ENCODE measurements at regions not wholly inside any gene's neighbourhood (a gene's known extent, or its start where the extent isn't known, plus 50 kb on each side); places are given as distances from the start of the nearest gene placed in this dataset.
"Not testable (repeated sequence)": the region's sequence is repeated elsewhere in the genome, so short reads cannot be mapped to it uniquely, and the experiment has no call there.

DNA sequence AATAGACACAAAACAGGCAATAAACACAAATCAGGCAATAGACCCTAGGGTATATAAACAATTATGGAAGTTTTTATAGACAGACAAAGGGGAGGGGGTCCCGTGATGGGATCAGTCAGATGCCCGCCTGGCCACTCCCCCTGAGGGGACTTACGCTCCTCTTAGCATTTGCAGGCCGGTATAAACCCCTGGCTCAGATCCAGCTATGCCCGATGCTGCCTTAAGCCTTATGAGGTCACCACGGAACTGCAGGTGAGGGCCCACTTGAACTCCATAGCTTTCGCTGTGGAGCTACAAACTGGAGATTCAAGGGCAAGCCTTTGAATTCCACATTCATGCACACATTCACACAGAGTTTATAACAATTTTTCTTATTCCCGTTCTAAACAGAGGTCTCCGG is 340.5 kb upstream of the USP9Y start:
- no peak for DNase-seq

DNA sequence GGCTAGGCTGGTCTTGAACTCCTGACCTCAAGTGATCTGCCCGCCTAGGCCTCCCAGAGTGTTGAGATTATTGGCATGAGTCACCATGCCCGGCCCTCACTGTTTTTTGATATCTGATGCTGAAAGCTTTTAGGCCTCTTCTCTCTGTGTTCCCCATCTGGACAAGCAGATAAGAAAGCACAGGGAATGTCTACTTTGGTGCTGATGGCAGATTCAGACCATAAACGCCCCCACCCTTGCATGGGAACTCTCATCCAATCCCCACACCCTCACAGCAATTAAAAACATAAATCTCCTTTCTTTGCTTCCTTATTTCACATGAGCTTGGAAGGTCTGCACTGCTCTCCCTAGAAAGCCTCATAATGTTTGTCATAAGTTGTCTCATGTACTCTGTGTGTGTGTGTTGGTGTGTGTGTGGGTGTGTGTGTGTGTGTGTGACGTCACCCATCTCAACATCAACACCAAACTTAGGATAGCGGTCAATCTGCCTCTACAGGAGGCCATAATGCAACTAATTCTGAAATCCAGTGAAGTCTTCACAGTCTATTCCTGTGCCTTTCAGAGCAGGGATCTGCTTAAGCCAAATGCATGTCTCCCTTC is 335.6 kb upstream of the USP9Y start:
- no peak for DNase-seq

DNA sequence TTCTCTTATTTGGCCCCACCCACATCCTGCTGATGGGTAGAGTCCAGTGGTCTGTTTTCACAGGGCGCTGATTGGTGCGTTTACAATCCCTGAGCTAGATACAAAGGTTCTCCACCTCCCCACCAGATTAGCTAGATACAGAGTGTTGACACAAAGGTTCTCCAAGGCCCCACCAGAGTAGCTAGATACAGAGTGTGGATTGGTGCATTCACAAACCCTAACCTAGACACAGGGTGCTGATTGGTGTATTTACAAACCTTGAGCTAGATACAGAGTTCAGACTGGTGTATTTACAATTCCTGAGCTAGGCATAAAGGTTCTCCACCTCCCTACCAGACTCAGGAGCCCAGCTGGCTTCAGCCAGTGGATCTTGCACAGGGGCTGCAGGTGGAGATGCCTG is 326.4 kb upstream of the USP9Y start:
- DNase-seq = not testable (repeated sequence)

DNA sequence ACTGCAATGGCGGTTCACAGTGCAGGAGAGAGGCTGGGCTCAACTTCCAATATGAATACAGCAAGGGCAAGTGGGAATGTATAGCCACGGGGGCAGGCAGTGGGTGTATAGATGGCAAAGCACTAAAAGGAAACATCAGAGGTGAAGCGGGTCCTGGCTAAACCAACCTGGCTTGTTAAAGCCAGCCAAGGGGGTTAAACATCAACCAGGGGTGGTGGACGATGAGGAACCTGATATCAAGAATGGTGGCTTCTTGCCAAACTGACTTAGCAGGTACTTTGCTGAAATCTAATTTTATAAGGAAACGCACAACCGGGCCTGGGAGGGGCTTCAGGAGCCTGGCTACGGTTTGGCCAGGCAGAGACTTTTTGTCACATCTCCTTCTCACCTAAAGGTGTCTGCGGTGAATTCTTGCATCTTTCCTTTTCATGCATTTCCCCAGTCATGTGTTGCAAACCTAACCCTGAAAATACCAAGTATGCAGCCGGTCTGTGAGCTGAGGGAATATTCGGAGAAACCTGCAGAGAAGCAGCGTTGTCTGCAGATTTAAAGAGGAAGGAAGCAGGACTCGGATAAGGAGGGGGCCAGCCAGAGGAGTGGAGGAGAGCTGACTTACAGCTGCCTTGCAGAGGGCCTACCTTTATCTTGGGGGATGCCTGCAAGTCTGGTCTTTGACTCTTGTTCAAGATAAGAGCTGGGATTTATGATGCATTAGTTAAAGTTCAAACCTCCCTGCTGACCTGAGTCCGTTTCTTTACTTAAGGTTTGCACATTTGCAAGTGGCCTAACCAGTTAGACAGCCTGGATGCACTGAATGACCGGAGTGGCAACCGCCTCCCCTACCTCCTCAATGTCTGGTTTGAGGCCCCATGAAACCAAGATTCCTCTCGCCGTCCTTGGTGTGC is 309.1 kb upstream of the USP9Y start:
- DNase-seq = not testable (repeated sequence)

DNA sequence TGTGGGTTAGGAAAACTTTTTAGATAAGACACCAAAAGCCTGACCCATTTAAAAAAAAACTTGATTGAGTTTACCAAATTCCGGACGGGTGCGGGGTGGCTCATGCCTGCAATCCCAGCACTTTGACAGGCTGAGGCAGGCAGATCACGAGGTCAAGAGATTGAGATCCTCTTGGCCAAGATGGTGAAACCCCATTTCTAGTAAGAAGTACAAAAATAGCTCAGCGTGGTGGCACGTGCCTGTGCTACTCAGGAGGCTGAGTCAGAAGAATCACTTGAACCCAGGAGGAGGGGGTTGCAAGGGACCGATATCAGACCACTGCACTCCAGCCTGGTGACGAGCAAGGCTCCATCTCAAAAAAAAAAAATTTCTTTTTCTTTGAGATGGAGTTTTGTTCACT is 307.8 kb upstream of the USP9Y start:
- DNase-seq = no peak

DNA sequence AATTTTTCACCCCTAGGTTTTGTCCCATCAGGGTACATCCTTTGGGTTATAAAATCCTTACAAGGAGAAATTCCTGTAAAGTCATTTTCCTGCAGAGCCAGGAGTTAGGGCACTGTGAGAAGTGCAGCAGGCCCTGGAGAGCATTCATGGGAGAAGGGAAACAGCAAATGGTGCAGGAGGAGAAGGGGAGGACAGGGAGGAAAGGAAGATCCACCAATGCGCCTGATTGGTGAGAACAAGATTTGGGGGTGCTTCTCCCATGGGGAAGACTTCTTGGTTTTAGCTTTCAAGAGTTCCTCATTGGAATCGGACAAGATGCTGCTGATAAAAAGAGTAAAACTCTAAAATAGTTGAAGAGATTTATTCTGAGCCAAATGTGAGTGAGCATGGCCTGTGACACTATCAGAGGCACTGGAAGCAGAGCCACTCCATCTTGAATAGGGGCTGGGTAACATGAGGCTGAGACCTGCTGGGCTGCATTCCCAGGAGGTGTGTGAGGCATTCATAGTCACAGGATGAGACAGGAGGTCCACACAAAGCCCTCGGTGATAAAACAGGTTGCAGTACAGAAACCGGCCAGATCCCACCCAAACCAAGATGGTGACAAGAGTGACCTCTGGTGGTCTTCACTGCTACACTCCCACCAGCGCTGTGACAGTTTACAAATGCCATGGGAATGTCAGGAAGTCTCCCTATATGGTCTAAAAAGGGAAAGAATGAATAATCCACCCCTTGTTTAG is 305.5 kb upstream of the USP9Y start:
- not testable (repeated sequence) for DNase-seq

DNA sequence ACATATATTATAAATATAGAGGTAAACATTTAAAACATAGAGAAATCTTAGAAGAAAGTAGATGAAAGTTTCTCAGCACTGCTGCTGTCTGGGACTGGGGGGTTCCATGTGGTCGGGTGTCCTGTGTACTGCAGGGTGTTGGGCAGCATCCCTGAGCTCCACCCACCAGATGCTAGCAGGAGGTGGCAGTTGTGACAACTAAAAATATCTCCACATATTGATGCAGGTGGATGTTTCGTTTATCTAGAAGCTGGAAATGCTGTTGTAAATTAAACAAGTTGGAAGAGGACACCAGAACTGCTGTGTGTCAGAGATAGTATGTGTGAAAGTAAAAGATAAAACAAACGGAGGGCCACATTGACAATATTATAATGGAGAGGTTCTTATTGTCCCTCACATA is 297.1 kb upstream of the USP9Y start:
- no peak for DNase-seq

DNA sequence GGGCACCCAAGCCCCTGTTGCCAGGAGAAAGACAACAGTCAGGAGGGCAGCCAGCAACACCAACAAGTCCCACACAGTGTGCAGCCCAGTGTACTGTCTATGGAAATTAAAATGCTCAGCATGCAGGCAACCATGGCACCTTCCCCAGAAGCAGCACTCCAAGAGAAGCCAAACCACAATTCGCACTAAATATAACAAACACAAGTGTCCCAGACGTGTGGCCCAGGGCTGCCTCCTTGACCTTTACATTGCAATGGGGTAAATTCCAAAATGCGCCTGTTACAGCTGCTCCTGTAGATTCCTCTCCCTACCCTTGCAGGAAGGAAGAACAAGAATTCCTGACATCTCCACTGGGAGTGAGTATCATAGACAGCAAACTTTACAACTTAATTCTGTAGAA is 292.8 kb upstream of the USP9Y start:
- DNase-seq = no peak

DNA sequence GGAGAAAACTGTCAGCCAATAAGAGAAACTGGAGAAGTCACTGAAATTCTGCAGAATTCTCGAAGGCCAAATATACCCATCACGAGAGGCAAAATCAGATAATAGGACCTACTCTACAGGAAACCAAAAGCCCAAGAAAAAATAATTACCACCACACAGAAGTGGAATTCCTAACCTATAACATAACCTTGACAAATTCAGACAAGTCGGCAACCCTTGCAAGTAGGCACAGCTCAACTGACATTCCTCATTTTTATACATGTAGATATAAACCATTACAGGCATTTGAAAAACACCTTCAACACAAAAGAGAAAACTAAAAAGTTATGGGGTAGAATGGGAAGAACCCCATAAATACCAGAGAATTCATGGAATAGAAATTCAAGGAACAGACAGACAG is 290.3 kb upstream of the USP9Y start:
- DNase-seq = no peak

DNA sequence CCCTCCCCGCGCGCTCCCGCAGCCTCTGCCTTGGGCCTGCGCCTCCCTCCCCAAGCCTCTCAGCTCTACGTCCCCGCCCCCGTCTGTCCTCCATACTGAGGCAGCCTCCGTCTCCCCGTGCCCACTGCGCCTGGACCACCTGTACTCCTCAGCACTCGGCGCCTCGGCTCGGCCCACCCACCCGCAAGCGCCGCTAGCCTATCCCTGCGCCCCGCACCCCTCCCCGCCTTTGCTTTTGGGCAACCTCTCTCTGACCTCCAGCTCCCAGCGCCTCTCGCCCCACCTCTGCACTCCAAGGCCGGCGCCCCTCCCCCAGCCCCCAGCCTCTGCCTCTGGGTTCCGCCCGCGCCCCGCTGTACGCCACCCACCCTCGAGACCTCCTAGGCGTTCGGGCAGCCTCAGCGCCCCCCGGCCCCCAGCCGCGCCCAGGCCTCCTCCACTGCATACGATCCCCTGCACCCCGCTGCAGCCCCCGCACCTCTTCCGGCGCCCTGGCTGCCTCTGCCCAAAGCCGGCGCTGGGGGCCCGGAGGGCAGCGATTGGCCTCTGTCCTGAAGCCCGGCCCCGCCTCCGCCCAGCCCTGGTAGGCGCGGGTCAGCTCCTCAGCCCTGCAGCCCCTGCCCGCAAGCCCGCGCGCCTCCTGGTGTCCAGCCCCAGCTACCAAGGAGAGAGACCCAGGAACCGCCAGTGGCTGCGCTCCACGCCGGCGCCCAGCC is 279.8 kb upstream of the USP9Y start:
- no peak for DNase-seq

DNA sequence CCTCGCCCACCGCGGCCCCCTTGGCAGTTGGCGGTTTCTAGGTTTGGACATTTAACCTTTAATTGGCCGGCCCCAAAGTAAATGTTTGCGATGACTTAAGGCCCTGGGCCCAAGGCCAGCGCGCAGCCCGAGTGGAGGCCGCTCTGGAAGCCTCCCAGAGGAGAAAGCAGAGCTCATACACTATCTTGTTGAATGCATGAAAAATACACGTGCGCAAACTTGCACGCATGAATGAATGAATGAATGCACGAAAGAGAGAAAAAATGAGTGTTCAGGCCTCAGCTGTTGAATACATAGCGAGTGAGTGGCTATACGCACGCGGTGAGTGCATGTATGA is 279.3 kb upstream of the USP9Y start:
- DNase-seq = no peak

DNA sequence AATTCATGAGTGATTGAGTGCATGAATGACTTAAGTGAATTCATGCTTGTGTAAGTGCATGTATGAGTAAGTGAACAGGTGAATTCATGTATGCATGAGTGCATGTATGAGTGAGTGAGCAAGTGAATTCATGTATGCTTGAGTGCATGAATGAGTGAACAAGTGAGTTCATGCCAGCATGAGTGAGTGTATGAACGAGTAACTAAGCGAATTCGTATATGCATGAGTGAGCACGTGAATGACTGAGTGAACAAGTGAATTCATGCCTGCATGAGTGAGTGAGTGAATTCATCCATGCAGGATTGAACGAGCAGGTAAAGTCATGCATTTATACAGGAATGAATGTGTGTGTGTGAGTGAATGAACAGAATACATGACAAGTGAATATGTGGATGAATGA is 278.5 kb upstream of the USP9Y start:
- DNase-seq = no peak

DNA sequence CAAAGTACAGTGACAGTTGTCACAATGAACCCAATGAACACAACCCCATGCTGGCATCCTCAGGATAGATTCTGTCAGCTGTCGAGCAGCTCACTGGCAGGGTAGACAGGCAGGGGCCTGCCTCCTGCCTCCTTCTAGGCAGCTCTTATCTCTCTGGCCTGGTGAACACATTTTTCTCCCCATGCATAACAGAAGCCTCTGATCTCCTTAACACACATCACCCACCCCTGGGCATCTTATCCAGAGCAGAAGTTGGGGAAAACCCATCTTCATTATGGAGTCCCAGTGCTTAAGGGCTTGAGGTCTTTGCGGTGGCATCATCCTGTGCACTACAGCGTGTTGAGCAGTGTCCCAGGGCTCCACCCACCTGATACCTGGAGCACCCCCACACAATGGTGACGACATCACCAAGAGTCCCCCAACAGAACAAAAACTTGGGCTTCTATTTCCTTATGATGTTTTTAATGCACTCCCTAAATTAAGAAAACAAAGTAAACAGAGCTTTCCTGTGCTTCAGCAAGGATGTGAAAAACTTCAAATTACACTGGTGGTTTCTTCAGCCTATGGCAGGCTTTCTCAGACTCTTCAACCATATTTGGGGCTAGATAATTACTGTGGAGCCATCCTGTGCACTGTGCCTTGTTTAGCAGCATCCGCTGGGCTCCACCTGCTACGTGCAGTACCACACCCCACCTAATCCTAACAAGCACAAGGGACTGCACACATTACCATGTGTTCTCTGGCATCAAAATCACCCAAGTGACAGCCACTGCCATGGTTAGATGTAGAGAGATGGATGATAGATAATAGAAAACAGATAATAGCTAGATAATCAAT is 277.4 kb upstream of the USP9Y start:
- no peak for DNase-seq

DNA sequence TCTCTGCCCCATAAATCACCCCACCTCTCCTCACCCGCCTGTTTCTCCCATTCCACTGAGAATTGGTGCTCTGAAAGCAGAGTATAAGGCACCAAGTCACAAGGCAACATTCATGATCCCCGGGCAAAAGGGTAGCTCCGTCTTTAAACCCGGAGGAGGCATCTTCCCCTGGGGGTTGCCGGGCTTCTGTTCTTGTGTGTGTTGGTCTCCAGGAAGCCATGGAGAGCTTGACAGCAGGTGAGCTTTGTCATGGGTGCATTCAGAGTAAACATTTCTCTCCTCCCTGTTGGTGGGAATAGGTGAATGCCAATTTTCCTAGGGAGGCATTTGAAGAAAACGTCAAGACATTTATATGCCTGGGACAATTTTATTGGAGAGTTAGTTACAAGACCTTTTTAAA is 275.5 kb upstream of the USP9Y start:
- no peak for DNase-seq

DNA sequence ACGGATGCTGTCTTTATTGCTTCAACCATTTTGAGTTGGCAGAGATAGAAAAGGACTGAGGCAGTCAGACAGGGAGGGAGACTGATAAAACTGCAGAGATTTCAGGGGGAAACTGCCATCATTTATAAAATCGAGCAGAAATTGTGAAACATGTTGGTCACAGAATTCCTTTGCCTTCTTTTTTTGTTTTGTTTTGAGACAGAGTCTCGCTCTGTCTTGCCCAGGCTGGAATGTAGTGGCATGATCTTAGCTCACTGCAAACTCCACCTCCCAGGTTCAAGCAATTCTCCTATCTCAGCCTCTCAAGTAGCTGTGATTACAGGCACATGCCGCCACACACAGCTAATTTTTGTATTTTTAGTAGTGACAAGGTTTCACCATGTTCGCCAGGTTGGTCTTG is 273.7 kb upstream of the USP9Y start:
- no peak for DNase-seq

DNA sequence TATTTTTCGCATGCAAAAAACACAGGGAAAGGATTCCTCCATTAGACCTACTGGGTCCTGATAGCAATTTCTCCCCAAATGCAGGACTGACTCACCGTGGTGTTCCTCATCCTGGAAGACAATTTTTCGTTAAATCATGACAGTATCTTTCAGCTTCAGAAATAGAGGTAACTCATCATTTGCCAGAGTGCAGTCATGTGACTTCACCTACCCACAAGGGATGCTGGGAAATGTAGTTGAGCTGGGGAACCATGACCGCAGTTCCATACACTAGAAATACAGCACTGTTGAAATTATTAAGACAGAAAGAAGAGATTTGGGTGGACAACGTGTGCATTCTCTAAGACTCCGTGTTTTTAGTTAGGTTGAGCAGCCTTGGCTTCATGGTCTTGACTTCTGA is 269.5 kb upstream of the USP9Y start:
- no peak for DNase-seq

DNA sequence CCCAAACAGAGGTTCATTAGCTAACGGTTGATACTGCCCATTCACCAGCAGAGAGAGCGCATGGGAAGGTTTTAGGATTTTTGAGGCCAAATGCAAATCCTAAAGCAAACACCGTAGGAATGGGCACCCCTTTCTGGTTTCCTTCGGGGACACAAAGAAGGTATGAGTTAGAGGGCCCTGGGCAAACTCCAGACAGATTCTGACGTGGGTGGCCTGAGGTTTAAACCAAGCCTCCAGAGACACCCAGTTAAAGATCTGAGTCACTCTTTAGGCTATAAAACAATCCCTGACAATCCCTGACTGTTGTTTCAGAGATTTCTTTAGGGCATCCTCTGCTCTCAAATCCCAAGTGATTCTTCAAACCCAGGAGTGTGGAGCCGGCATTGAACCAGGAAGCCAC is 262.2 kb upstream of the USP9Y start:
- DNase-seq = not testable (repeated sequence)

DNA sequence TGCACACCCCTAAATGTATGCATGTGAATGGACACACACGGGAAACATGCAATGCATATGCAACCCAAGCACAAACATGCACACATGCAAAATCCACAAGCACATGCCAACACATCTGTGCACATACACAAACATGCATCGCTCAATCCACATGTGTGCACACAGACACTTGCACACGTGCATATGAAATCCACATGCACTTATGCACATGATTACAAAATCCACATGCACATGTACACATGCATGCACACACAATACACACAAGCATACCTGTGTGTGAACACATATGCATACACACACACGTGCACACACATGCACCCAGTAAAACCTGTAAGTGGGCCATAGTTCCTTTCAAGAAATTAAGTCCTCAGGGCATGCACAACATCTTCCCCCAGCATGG is 256.8 kb upstream of the USP9Y start:
- DNase-seq = no peak

DNA sequence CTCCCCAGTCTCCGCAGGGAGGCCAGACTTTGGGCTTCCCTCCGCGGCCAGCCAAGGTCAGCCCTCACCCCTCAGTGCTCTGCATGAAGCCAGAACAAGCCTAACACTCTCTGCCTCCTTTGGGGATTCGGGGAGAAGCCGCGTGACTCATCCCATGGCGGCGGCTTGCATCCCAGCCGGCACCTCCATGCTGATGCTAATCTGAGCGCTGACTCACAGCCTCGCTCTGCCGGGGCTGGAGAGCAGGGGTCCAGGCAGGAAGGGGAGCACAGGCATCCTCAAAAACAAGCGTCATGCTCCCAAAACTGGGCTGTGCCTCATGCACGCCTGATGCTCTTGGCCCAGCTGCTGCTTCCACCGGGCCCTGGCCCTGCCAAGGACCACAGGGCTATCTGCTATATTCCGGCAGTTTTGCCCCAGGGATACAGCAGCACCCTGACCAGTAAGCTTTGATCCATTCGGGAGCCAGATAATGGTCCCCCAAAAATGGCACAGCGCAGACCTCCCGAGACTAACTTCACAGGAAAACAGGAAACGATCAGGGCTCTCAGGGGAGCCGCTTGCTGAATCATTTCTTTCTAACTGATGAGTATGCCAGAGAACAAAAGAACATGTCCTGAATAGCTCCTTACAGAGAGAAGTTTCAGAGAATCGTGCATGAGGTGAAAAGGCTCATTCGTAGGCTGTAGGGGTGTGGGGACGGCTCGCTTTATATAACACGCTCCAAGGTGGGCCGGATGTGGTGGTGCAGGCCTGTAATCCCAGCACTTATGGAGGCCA is 254.4 kb upstream of the USP9Y start:
- DNase-seq = not testable (repeated sequence)

DNA sequence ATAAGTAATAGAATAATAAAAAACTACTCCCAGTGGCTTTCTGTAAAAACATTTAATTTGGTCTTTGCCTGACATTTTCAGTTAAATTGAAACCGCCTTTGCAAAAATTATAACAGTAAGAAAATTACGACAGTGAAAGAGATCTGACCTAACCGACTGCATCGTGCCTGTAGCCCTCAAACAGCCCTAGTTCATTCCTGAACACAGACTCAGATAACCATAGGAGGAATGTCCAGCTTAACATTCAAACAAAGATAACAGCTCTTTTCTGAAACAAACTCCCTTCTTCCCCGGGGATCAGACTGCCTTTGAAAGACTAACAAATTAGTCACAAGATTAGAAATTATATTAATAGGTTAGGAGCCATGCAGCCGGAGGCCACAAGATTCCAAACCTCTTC is 252.5 kb upstream of the USP9Y start:
- DNase-seq = not testable (repeated sequence)

DNA sequence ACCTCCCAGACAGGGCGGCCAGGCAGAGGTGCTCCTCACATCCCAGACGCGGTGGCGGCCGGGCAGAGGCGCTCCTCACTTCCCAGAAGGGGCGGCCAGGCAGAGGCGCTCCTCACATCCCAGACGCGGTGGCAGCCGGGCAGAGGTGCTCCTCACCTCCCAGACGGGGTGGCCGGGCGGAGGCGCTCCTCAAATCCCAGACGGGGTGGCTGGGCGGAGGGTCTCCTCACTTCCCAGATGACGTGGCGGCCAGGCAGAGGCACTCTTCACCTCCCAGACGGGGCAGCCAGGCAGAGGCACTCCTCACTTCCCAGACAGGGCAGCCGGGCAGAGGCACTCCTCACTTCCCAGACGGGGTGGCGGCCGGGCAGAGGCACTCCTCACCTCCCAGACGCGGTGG is 247.7 kb upstream of the USP9Y start:
- DNase-seq = not testable (repeated sequence)

DNA sequence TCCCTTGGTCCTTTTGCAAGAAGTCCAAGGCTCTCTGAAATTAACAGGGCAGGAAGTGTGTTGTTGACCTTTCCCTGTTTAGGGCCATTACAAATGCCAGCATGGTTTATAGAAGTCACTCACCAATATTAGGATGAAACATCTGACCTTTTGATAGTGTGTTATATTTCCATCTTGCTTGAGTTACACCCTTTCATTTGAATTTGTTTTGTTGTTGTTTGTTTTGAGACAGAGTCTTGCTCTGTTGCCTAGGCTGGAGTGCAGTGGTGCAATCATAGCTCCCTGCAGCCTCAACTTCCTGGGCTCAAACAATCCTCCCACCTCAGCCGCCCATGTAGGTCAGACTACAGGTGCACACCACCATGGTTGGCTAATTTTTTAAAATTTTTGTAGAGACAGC is 241.1 kb upstream of the USP9Y start:
- DNase-seq = no peak
